Jurkat, Clone E6-1 (cell line): ENCODE measurements at regions not wholly inside any gene's neighbourhood (a gene's known extent, or its start where the extent isn't known, plus 50 kb on each side); places are given as distances from the start of the nearest gene placed in this dataset.
"Not testable (repeated sequence)": the region's sequence is repeated elsewhere in the genome, so short reads cannot be mapped to it uniquely, and the experiment has no call there.

Experiments used
- DNase-seq: peaks from one replicate; pipeline ENCODE4 v3.0.0-alpha.2; 2011; ENCODE audit warnings: low read depth, low spot score
- H3K4me3 ChIP-seq: 2 replicates; pipeline ENCODE4 v1.5.1; 2011; ENCODE audit warnings: mild to moderate bottlenecking, low read length, control low read depth, moderate library complexity

GRCh38 chr20:51272401-51272800 is 249.5 kb upstream of the KCNG1 start:
- no peak overlapping the region for H3K4me3 ChIP-seq
- no peak for DNase-seq

DNA sequence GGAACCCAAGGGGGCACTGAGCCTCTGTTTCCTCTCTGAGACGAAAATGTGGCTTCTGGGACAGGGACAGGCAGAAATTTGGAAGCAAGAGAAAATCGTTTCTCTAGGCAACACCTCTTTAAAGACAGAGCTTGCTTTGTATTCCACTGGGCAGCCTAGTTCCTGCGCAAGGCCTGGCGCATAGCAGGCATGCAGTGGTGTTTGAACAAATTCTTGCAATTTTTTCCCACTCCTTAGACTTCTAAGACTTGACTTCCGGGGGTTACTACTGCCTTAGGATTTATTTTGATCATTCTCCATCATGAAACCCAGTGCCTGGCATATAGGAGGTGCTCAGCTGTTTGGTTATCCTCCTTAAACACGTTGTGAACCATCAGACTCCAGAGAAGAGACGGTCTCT is 249.0 kb upstream of the KCNG1 start:
- no peak for DNase-seq
- no peak overlapping the region for H3K4me3 ChIP-seq

DNA sequence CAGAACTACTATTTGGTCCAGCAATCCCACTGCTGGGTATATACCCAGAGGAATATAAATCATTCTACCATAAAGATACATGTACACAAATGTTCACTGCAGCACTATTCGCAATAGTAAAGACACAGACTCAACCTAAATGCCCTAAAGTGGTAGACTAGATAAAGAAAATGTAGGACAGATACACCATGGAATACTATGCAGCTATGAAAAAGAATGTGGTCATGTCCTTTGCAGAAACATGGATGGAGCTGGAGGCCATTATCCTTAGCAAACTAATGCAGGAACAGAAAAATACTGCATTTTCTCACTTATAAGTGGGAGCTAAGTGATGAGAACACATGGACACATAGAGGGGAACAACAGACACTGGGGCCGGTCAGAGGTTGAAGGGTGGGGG is 248.4 kb upstream of the KCNG1 start:
- DNase-seq, H3K4me3 ChIP-seq: not testable (repeated sequence)

- no peak for DNase-seq
- no peak overlapping the region for H3K4me3 ChIP-seq
Measured at GRCh38 chr20:51269671-51270070, 246.8 kb upstream of the KCNG1 start.

DNA sequence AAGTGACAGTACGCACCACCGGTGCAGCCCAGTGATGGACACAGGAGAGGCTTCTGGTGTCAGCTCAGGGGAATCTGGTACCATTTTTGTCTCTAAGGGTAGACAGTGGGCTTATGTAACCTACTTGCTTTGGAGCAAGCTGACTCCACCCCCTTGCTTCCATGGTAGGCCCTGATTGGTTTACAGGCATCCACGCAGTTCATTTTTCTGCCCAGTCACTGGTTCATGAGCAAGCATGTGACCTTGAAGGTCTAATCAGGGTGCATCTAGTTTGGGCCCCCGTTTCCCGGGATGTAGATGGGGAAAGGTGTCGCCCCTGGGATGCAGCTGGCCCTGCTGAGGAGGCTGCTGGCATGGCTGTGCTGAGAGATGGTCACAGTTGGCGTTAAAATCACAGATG is 244.8 kb upstream of the KCNG1 start:
- DNase-seq: no peak
- no peak overlapping the region for H3K4me3 ChIP-seq

GRCh38 chr20:51266353-51266752 is 243.4 kb upstream of the KCNG1 start:
- no peak overlapping the region for H3K4me3 ChIP-seq
- no peak for DNase-seq

- no peak for DNase-seq
- H3K4me3 ChIP-seq: no peak overlapping the region
Measured at GRCh38 chr20:51265361-51265760, 242.5 kb upstream of the KCNG1 start.

GRCh38 chr20:51262240-51262639 is 239.3 kb upstream of the KCNG1 start:
- H3K4me3 ChIP-seq: no peak overlapping the region
- DNase-seq: no peak

DNA sequence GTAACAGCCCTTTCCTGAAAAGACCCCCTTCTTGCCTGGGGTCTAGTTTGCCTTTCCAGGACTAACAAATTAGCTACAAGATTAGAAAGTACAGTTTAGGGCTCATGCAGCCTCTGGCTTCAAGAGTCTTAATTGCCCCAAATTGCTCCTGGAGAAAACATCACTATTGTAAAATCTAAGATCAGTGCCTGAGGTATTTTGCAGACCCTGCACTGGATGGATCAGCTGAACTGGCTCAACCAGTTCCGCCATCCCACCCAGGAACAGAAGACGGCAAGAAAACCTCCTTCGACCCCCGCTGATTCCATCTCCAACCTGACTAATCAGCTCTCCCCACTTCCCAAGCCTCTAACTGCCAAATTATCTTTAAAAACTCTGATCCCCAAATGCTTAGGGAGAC is 236.5 kb upstream of the KCNG1 start:
- DNase-seq: no peak
- no peak overlapping the region for H3K4me3 ChIP-seq

DNA sequence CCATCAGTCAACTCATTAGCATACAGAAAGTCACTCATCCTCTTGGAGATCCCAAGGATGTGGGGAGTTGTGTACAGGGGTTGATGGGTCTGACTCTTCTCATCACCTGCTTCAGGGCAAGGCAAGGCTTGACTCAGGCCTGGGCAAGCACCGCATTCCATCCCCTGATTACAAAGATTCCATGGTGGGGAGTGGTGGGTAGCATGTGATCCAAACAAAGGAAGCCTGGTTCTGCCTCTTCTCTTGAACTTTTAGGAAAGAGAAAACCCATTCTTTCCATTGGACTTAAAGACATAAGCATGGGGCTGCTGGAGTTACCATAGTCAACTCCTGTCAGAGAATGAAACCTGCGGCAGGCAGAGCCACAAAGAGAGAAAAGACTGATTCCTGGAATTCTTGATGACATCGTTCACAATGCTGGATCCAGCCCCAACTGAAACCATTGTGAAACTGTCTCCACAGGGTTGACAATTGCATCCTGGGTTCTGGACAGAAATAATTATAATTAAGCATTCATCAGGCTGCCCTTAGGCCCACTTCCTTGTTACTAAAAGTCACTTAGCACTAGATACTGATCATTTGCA is 235.8 kb upstream of the KCNG1 start:
- no peak overlapping the region for H3K4me3 ChIP-seq
- DNase-seq: no peak

GRCh38 chr20:51255417-51255816 is 232.5 kb upstream of the KCNG1 start:
- no peak overlapping the region for H3K4me3 ChIP-seq
- no peak for DNase-seq

GRCh38 chr20:51253280-51253679 is 230.4 kb upstream of the KCNG1 start:
- DNase-seq: no peak
- no peak overlapping the region for H3K4me3 ChIP-seq

DNA sequence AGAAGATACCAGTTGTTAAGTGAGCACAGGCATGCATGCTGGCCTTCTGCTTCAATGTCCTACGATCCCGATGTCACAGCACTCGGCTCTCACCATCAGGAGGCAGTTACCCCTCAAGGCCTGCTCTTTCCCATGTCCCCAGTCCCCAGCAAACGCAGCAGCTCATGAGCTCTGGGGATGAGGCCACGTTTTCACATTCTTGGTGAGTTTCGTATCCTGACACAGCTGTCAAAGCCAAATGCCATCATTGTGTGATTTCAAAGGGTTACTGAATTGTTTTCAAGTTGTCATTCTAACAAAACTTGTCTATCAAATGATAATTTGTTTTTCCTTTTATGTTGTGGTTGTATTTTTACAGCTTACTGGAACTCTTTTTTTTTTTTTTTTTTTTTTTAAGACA is 226.9 kb upstream of the KCNG1 start:
- DNase-seq: no peak
- H3K4me3 ChIP-seq: no peak overlapping the region

- no peak for DNase-seq
- no peak overlapping the region for H3K4me3 ChIP-seq
Measured at GRCh38 chr20:51249215-51249614, 226.3 kb upstream of the KCNG1 start.

- no peak overlapping the region for H3K4me3 ChIP-seq
- no peak for DNase-seq
Measured at GRCh38 chr20:51244466-51244865, 221.6 kb upstream of the KCNG1 start.

GRCh38 chr20:51238675-51239305 is 215.9 kb upstream of the KCNG1 start:
- no peak overlapping the region for H3K4me3 ChIP-seq
- no peak for DNase-seq

GRCh38 chr20:51237791-51238190 is 214.9 kb upstream of the KCNG1 start:
- DNase-seq: no peak
- H3K4me3 ChIP-seq: no peak overlapping the region

DNA sequence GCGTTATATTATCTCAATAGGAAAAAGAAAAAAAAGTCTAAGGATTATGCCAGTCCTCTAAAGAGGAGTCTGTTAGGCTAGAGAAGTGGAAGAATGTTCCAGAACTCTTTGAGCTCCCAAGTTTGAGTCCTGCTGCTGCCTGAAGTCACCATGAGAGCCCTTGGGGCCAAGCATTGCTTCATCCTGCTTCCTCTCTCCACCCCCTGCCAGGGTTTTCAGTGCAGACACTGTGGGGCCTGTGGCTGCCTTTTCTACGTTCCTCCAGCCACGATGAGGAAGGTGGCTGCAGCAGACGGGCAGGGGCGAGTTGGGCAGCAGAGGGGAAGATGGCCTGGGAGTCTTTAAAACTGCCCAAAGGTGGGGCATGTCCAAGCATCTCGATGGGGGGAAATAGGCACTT is 214.4 kb upstream of the KCNG1 start:
- DNase-seq: no peak
- H3K4me3 ChIP-seq: no peak overlapping the region

DNA sequence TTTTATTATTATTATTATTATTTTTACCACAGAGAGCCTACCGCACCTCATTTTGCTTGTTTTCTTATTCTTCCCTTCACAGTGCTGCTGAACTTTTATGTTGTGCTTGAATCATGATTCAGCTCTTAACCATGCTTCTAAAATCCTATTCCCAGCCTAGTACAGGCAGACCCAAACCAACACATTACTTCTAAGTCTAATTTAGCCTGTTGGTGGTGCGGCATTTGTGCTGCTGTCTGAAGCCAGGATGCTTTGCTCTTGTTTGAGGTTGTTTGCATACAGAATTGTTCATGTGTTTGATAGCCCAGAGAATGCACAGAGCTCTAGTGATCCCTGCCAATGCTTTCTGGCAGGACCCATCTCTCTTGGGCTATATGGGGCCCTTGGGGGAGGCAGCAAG is 213.5 kb upstream of the KCNG1 start:
- DNase-seq: no peak

GRCh38 chr20:51233345-51233744 is 210.4 kb upstream of the KCNG1 start:
- no peak overlapping the region for H3K4me3 ChIP-seq
- no peak for DNase-seq

More for the DNA sequence above, 213.5 kb upstream of the KCNG1 start:
- H3K4me3 ChIP-seq: no peak overlapping the region

DNA sequence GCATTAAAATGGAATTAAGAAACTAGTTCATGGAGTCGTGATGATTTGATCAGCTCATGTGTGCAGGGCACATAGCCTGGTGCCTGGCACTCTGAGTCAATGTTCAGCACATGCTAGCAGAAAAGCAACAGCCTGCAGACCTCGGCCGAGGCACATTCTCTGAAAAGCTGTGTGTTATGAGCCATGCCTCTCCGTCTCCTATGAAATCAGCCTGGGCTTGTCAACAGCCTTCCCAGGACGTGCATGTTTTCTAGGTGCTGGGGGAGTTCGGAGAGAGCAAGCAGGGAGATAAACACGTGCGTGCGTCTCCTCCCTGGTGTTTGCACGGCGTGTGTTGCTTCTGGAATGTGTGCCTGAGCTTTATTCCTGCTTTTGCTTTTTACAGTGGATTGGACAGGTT is 207.8 kb upstream of the KCNG1 start:
- H3K4me3 ChIP-seq: no peak overlapping the region
- DNase-seq: no peak
